ENCODE measurements at regions not wholly inside any gene's neighbourhood (a gene's known extent, or its start where the extent isn't known, plus 50 kb on each side); places are given as distances from the start of the nearest gene placed in this dataset.

DNA sequence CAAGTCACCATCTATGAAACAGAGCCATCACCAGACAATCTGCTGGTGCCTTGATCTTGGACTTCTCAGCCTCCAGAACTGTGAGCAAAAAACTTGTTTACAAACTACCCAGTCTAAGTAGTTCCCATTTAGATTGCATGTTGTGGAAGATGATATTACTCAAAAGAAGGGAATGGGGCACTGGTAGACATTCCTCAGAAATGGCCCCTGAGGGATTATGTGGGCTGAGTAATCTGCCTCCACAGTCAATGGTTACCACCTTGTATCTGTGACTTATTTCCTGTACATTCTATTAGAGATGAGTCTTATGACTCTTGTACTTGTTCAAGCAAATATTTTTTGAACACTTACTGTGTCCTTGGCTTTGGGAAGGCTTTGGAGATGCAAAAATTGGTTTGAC, 160.4 kb downstream of the NUP35 start:
- DNase-seq = no peak

- no peak for DNase-seq
Measured at GRCh38 chr2:183291436-183291835, 167.2 kb downstream of the NUP35 start.

DNA sequence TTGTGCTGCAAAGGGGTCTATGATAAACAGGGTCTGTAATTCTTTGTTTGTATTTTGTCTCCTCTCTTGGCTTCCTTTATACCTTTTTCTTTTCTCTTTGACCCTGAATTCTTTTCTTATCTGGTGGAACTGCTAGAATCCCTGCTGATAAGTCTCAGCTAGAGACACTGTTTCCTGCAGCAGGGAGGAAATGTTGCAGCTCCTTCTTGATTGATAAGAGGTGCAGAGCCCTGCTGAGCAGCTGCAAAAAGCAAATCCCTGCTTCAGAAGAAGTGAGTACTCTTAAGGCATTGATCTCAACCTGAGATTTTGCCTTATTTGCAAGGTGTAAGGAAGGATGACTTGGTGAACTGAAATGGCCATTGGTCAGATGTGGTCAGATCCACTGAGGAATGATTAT, 167.8 kb downstream of the NUP35 start:
- no peak for DNase-seq

DNA sequence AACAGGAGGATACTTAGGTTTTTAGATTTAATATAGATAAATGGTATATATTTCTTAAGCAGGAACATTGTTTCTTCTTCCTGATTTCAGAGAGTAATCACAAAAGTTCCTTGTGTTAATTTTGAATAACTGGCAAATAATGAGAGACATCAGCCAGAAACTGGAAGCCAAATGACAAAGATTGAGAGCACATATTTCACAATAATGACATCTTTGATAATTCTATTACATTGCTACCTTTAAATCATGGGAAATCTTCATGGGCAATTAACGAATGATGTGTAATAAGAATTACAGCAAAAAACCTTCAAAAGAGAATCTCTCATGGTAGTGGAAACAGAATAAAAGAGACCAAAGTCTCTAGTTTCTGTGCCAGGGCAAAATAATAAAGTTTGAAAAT, 215.1 kb downstream of the NUP35 start:
- no peak for DNase-seq

DNA sequence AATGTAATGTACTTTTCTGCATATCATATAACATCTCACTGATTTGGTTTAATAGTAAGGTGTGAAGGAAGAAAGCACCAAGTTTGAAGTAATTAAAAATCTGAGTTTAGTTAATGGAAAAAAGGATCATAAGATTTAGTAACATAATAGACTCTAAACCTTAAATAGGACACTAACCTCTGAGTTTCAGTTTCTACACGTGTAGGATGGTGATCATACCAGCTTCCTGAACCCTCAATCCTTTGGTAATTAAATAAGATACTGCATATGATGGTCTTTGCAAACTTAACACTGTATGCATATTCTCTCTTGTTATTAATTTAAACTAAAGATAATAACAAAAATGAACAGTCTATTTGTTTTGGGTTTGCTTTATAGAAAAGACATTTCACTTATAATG, 216.8 kb downstream of the NUP35 start:
- DNase-seq = no peak

- no peak for DNase-seq
Measured at GRCh38 chr2:183347969-183348368, 223.7 kb downstream of the NUP35 start.

DNA sequence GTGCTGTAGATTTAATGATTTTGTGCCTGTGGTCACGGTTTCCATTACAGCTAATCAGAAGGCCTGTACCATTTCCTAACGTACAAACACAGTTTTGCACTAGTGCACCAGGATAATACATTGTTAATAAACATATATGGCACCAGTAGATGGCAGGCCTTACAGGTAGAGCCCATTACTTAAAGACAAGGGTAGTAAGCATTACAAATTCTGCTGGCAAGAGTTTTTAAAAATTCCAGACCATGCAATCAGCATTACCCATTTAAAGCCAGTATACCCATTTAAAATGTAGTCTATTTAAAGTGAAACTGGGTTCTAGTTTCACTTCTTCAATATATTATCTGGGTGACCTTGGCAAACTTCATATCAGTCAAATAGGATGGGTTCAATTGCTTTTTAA, 224.2 kb downstream of the NUP35 start:
- DNase-seq = no peak

DNA sequence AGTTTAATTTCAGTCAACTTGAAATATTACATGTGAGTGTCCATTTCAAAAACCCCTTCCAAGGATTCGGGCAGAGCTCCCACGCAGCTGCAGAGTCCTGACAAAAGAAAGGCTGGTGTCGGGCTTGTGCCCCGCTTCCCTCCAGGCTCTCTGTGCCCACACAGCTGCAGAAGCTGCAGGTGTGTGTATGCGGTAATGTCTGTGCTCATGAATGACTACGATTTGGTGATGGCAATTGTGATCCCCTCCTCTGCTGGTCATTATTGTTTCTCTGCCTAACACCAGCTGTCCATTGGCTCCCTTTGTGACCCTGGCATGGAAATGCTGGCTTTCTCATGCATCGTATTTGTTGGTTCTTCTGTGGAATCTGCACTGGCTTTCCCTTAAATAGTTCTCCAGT, 224.8 kb downstream of the NUP35 start:
- DNase-seq = no peak

DNA sequence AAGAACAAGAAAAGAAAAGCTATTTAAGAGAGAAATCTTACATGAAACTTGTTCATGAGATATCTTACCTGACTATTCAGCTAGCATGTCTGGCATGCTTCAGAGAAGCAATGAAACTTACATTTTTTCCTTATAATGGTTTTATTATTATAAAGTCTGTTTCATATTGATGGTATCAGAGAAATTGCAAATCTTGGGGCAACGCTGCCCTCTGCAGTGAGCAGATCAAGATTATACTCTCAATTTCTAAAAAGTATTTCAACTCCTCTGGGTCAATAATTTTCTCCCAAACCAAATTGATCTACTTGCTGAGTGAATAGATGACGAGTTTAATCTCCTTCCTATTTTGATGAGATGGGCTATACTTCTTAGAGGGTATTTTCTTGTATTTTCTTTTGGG, 235.6 kb downstream of the NUP35 start:
- DNase-seq = no peak

DNA sequence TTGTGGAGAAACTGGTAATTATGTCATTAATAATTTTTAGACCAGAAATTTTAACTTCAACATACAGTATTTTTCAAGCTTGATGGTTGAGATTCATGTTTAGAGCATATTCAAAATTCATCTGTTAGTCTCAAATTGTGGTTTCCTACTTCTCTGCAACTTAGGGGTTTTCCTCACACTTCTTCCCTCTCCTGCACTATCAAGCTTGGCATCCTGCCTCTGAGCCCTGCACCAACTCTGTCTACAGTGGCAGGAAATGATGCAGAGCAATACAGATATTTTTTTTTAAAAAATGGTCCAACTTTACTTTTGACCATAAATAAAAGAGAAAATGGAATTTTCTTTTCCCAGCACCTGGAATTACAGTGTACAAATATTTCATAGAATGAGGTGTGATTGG, 247.3 kb downstream of the NUP35 start:
- DNase-seq = no peak

GRCh38 chr2:183375821-183376220, 251.6 kb downstream of the NUP35 start:
- no peak for DNase-seq

DNA sequence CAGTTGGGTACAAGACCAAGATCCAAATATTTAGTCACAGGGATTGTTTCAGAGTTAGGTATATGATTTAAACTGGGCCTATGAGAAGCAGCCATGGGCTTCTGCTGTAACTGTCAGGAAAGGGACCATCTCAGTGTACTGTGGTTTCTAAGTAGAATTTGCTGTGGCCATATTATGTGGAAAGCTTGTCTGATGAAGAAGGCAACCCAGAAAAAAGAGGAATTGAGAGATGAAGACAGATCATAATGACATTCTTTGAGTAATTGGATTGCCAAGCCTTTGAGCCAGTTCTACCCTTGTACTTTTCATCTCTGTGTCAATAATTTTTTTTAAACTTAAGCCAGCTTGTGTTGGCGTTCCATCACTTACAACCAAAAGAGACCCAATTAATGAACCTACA, 259.6 kb downstream of the NUP35 start:
- DNase-seq = no peak

GRCh38 chr2:183389546-183390080, 265.4 kb downstream of the NUP35 start:
- no peak for DNase-seq

DNA sequence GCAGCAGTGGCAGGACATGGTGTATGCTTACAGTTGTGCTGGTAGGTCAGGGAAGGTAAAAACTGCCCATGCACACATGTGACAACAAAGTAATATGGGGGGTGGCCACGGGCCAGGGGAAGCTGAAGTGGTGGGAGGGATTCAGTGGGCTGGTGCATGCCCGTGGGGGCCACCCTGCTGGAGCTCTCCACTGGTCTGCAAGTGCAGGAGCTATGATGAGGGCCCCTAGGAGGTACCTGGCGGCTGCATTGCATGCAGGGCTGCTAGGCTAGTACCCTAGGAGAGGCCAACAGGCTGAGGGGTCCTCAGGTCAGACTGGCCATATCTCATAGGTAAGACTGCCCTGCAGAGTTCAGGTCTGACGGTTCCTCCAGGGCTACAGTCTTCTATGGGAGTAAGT, 265.9 kb downstream of the NUP35 start:
- DNase-seq = no peak

DNA sequence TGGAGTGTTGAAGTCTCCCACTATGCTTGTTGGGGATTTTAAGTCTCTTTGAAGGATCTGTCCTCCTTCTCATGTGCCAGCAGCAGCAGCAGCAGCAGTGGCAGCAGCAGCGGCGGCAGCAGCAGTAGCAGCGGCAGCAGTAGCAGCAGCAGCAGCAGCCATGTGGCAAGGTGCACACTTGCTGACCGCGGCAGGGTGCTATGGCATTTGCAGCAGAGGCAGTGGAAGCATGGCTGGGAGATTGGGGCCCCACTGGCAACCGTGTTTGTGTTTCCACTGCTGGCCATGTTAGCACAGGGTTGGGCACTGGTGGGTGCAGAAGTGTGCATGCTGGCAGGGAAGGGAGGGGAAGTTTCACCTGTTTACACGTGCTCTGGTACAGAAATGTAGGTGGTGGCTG, 280.1 kb downstream of the NUP35 start:
- no peak for DNase-seq

- DNase-seq = no peak
Measured at GRCh38 chr2:183408562-183408961, 284.3 kb downstream of the NUP35 start.

- no peak for DNase-seq
Measured at GRCh38 chr2:183409662-183410061, 285.4 kb downstream of the NUP35 start.

DNA sequence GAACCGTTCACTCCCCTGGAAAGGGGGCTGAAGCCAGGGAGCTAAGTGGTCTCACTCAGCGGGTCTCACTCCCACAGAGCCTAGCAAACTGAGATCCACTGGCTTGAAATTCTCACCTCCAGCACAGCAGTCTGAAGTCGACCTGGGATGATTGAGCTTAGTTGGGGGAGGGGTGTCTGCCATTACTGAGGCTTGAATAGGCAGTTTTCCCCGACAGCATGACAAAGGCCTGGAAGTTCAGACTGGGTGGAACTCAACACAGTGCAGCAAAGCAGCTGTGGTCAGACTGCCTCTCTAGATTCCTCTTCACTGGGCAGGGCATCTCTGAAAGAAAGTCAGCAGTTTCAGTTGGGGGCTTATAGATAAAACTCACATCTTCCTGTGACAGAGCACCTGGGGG, 292.5 kb downstream of the NUP35 start:
- DNase-seq = no peak

DNA sequence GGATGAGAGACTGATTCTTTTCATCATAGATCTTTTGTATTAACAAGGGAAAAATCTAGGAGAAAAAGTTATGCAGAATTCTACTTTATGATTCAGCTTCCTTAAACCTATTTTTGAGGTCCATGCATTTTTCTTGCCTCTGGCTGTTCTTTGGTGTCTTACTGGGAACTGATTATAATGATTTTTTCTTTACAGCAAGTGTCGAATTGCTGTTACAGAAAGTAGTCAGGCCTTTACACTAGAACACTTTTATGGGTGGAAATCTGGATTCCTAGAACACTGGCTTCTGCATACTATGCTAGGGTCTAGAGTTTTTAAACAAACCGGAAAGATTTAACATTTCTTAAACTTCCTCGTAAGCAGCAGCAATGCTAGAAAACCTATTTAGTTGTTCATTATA, 302.6 kb downstream of the NUP35 start:
- no peak for DNase-seq

- no peak for DNase-seq
Measured at GRCh38 chr2:183427558-183427957, 303.3 kb downstream of the NUP35 start.

- DNase-seq = no peak
Measured at GRCh38 chr2:183428881-183429280, 304.6 kb downstream of the NUP35 start.

DNA sequence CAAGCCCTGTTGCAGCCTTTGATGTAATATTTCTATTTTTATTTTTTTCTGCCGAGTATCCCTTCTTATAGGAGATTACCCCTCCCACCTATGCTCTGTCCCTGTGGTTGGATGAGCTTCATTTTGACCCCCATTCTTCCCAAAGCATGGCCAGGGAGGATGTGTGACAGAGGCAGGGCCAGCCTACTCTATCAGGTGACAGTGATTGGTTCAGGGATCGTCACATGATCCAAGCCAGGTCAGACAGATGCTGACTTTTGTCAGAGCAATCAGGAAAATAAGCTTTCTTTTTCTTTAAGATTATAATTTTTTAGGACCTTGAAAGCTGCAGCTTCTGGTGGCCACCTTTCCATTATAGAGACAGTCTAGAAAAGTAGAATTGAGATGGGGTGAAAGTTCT, 314.3 kb downstream of the NUP35 start:
- DNase-seq = no peak

- DNase-seq = no peak
Measured at GRCh38 chr2:183455056-183455455, 330.8 kb downstream of the NUP35 start.

GRCh38 chr2:183456177-183456576, 331.9 kb downstream of the NUP35 start:
- DNase-seq = no peak

DNA sequence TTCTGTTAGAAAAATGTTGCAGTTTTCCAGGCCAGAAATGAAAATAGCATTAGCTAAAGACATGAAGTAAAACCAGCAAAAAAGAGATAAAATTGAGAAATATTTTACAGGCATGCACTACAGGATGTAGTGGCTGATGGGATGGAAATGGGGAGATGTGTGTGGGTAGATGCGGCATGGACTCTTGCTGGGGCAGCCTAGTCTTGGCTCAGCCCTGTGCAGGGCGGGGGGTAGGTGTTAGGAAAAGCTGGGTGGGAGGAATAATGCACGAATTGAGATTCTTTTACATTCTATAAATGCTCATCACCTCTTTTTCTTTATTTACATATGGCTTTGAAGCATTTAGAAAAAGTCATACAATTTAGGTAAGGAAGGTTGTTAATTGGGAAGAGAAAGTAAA, 334.2 kb downstream of the NUP35 start:
- DNase-seq = no peak

- DNase-seq = no peak
Measured at GRCh38 chr2:183459466-183459865, 335.2 kb downstream of the NUP35 start.
